GM10266 (cell line): ENCODE measurements at regions not wholly inside any gene's neighbourhood (a gene's known extent, or its start where the extent isn't known, plus 50 kb on each side); places are given as distances from the start of the nearest gene placed in this dataset.
"Not testable (repeated sequence)": the region's sequence is repeated elsewhere in the genome, so short reads cannot be mapped to it uniquely, and the experiment has no call there.

Source experiments
- DNase-seq: peaks from one replicate; pipeline ENCODE4 v3.0.0; 2012; ENCODE audit errors: extremely low spot score
- TF ChIP-seq, protein P1 (sequence below): IDR thresholded peaks from 2 replicates; pipeline ENCODE4 v1.5.1; 2012; ENCODE audit warnings: mild to moderate bottlenecking, low read depth; ENCODE audit not compliant: control insufficient read depth, insufficient read depth; ENCODE audit errors: missing control alignments

DNA sequence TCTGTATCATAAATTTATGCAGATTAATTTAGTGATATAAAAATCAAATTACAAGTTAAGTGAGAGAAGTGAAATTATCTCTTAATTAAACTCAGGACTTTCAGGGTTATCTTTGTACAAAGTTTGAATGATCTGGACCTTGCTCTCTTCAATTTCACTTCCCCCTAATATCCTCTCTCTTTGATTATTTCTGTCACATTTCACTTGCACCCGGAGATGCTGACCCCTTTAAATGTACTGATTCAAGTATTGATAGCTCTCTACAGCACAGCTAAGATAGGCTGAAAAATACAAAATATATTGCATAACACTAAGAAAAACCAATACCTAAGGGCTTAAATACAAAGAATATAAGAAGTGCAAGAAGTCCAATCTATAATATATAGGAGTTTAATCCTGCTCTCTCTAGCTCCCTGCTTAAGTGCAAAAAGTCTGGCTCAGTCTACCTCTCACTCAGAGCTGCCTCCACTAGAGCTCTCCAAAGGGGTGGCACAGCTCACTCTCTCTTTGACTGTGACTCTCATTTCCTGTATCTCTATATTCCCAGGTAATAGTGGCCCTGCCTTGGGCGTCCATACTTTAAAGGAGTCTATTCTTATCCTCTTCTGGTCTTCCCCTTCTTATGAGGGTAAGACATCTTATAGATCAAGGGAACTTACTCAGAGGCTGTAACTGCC, 588.4 kb downstream of the RFPL4B start:
- DNase-seq, result no peak
- TF ChIP-seq, protein P1, sequence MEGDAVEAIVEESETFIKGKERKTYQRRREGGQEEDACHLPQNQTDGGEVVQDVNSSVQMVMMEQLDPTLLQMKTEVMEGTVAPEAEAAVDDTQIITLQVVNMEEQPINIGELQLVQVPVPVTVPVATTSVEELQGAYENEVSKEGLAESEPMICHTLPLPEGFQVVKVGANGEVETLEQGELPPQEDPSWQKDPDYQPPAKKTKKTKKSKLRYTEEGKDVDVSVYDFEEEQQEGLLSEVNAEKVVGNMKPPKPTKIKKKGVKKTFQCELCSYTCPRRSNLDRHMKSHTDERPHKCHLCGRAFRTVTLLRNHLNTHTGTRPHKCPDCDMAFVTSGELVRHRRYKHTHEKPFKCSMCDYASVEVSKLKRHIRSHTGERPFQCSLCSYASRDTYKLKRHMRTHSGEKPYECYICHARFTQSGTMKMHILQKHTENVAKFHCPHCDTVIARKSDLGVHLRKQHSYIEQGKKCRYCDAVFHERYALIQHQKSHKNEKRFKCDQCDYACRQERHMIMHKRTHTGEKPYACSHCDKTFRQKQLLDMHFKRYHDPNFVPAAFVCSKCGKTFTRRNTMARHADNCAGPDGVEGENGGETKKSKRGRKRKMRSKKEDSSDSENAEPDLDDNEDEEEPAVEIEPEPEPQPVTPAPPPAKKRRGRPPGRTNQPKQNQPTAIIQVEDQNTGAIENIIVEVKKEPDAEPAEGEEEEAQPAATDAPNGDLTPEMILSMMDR, result no peak

DNA sequence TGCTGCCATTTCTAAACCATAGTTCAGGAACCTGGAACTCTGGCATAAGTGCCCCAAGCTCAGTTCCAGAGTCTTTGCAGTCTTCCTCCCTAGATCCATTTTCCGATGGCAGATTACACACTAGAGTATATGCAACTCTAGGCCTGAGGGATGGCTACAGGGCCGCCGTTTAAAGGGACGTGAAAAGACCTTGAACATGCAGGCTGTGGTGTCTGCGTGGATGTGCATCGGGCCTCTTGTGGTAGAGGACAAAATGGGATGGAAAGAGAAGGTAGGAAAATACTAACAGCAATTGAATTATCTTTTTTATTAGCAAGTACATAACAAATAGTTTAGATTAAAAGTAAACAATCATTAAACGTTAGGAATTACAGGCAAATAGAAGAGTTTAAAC, 588.9 kb downstream of the RFPL4B start:
- no peak for DNase-seq
- TF ChIP-seq, protein P1, result no peak

DNA sequence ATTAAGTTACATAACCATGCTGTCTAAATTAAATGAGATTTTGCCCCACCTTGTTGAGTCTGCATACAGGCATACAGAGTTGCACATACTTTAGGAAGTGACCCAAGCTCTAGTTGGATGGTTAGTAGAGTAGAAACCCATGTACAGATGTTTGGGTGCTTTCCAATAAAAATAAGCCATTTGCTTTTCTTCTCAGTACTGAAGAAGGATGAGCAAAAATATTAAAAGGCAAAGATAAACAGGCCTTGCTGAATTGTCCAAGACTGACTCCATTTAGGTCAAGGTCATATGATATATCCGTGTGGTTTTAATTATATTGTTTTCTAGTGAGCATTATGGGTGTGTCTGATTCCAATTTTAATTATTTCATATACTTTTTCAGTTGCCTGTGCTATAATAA, 589.4 kb downstream of the RFPL4B start:
- DNase-seq, result no peak
- TF ChIP-seq, protein P1, result no peak

DNA sequence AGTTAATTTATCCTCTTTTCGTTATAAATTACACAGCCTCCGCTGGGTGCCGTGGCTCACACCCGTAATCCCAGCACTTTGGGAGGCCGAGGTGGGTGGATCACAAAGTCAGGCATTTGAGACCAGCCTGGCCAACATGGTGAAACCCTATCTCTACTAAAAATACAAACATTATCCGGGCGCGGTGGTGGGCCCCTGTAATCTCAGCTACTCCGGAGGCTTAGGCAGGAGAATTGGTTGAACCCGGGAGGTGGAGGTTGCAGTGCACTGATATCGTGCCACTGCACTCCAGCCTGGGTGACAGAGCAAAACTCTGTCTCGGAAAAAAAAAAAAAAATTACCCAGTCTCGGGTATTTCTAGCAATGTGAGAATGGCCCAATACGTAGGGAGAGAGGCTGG, 590.6 kb downstream of the RFPL4B start:
- not testable (repeated sequence) for DNase-seq

DNA sequence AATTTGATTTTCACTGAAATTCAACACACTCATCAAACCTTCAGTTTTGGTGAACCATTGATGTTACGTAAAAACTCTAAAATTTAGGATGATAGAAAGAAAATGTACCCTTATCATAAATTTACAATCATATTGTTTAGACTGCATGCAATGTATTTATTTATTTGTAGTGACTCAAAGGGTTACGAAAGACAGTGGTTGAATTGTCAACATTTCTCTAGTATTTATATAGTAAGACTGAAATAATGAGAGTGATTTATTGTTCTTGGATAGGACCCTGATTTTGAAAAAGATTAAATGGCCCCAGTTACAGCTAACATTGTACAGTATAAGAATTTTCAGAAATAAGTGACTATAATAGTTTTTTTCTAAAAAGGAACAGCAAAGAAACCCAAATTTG, 591.5 kb downstream of the RFPL4B start:
- DNase-seq, result no peak
- TF ChIP-seq, protein P1, result no peak

DNA sequence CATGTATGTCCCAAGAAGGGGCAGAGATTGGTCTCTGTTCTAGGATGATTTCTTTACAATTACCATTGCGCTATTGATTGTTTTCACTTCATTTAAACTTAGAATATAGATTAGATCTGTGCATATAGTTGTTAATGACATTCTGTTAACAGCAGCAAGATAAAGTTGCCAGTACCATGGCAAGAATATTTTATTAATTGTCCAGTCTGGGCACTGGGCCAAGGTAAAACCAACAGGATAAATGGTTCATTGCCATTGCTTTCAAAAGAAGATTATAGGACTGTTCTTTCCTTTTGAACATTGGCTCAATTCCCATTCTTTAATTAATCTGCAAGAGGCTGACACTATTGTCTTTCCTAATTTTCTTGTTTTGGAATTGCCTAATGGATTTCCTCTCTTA, 592.4 kb downstream of the RFPL4B start:
- DNase-seq, result no peak
- TF ChIP-seq, protein P1, result no peak

DNA sequence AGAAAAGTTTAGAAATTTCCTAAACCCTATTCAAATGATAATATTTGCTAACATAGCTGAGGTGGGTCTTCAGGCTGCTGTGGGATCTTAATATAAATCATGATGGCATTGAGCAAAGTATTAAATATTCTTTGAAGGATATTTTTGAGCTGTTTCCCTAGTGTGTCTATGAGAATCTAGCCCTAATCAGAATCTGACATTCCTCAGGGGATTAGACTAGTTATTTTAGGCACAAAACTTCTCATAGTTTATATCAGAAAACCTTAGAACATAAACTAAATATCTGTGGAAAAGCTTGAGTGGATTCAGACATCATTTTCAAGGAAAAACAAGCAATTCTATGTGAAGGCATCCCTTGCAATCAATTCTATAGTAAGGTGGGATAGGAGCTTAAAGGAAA, 594.5 kb downstream of the RFPL4B start:
- TF ChIP-seq, protein P1, result no peak
- DNase-seq, result no peak

DNA sequence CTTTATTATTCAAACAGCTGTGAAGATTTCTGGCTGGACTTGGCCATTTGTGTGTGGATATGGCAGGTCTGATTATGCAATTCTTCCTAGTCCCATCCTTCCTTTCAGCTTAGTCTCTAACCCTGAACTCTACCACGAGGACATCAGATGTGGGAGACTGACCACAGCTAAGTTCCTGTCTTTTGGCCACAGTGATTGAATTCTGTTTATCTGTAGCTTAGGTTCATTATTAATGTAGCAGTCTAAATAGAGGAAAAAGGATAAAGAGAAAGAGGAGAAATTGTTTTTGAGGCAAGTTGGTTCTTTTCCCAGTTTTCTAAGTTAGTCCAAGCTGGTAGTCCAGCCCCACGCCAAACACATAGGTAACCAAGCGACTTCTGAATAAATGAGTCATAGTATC, 598.9 kb downstream of the RFPL4B start:
- DNase-seq, result no peak
- TF ChIP-seq, protein P1, result no peak
